ENCODE measurements at regions not wholly inside any gene's neighbourhood (a gene's known extent, or its start where the extent isn't known, plus 50 kb on each side); places are given as distances from the start of the nearest gene placed in this dataset.

- Histone ChIP-seq H3K4me1 (no peaks in the 10 kb centered on the region), H3K4me3 (no peak overlapping the region), H3K36me3 (no peaks in the 10 kb centered on the region), H3K9me3 (no peaks in the 10 kb centered on the region), H3K27ac (no peak overlapping the region), H3K27me3 (no peaks in the 10 kb centered on the region)
- 89 to 93% methylated on average over 4 of the region's 4 CpGs for WGBS, 2 donors
- no peak for ATAC-seq (ENCODE audit: low FRiP score in 2 of 2)
- TF ChIP-seq POLR2A (IDR thresholded peaks at IDR 0.05) (no peak), CTCF (IDR thresholded peaks at IDR 0.05) (no peak), POLR2AphosphoS5 (IDR thresholded peaks at IDR 0.05) (no peak), EP300 (IDR thresholded peaks at IDR 0.05) (no peak)
- DNase-seq, result no peak
Measured at GRCh38 chr2:19712850-19713249, 188.9 kb downstream of the TTC32 start.

- Histone ChIP-seq H3K4me3 (no peak overlapping the region), H3K36me3 (no peaks in the 10 kb centered on the region), H3K27me3 (no peaks in the 10 kb centered on the region), H3K4me1 (no peaks in the 10 kb centered on the region), H3K27ac (no peak overlapping the region), H3K9me3 (no peaks in the 10 kb centered on the region)
- DNase-seq, result no peak
- TF ChIP-seq CTCF (IDR thresholded peaks at IDR 0.05) (no peak), POLR2A (IDR thresholded peaks at IDR 0.05) (no peak), EP300 (IDR thresholded peaks at IDR 0.05) (no peak), POLR2AphosphoS5 (IDR thresholded peaks at IDR 0.05) (no peak)
- WGBS, 2 donors, result 53 to 62% methylated on average over 5 of the region's 5 CpGs
- ATAC-seq (ENCODE audit: low FRiP score in 2 of 2), result peak in 1 of 2 donors; percentile 92
Measured at GRCh38 chr2:19711470-19712372, 190.1 kb downstream of the TTC32 start.

- H3K9me3 ChIP-seq, result no peaks in the 10 kb centered on the region
- 72 to 85% methylated on average over 2 of the region's 2 CpGs for WGBS, 2 donors
- no peak for TF ChIP-seq POLR2A (IDR thresholded peaks at IDR 0.05)
- TF ChIP-seq POLR2AphosphoS5 (IDR thresholded peaks at IDR 0.05), result no peak
- TF ChIP-seq CTCF (IDR thresholded peaks at IDR 0.05), result no peak
Measured at GRCh38 chr2:19710230-19710629, 191.6 kb downstream of the TTC32 start.

GRCh38 chr2:19709553-19709952 is 192.2 kb downstream of the TTC32 start:
- H3K9me3 ChIP-seq, result no peaks in the 10 kb centered on the region
- no peak overlapping the region for H3K27ac ChIP-seq
- TF ChIP-seq POLR2AphosphoS5 (IDR thresholded peaks at IDR 0.05), result no peak
- TF ChIP-seq POLR2A (IDR thresholded peaks at IDR 0.05), result no peak
- no peak for TF ChIP-seq EP300 (IDR thresholded peaks at IDR 0.05)
- no peak for TF ChIP-seq CTCF (IDR thresholded peaks at IDR 0.05)
- DNase-seq (no peak), ATAC-seq (ENCODE audit: low FRiP score in 2 of 2) (no peak)
- no peaks in the 10 kb centered on the region for H3K36me3 ChIP-seq
- no peaks in the 10 kb centered on the region for H3K4me1 ChIP-seq
- WGBS, 2 donors, result 33 to 41% methylated on average over 2 of the region's 2 CpGs
- H3K27me3 ChIP-seq, result no peaks in the 10 kb centered on the region
- H3K4me3 ChIP-seq, result no peak overlapping the region

More at GRCh38 chr2:19710230-19710629, 191.6 kb downstream of the TTC32 start:
- no peaks in the 10 kb centered on the region for H3K27me3 ChIP-seq
- no peaks in the 10 kb centered on the region for H3K36me3 ChIP-seq
- DNase-seq (no peak), ATAC-seq (ENCODE audit: low FRiP score in 2 of 2) (no peak)
- H3K4me1 ChIP-seq, result no peaks in the 10 kb centered on the region
- no peak overlapping the region for H3K4me3 ChIP-seq
- H3K27ac ChIP-seq, result no peak overlapping the region

- Histone ChIP-seq H3K4me3 (no peak overlapping the region), H3K9me3 (no peaks in the 10 kb centered on the region), H3K27me3 (no peaks in the 10 kb centered on the region), H3K4me1 (no peaks in the 10 kb centered on the region), H3K36me3 (no peaks in the 10 kb centered on the region), H3K27ac (no peak overlapping the region)
- DNase-seq (no peak), ATAC-seq (ENCODE audit: low FRiP score in 2 of 2) (no peak)
- TF ChIP-seq POLR2AphosphoS5 (IDR thresholded peaks at IDR 0.05) (no peak), CTCF (IDR thresholded peaks at IDR 0.05) (no peak), EP300 (IDR thresholded peaks at IDR 0.05) (no peak), POLR2A (IDR thresholded peaks at IDR 0.05) (no peak)
- 71 to 98% methylated on average over 2 of the region's 2 CpGs for WGBS, 2 donors
Measured at GRCh38 chr2:19708776-19709175, 193.0 kb downstream of the TTC32 start.

Measured in upper lobe of left lung (tissue), 6 donors.